HepG2 (cell line): ENCODE measurements at regions not wholly inside any gene's neighbourhood (a gene's known extent, or its start where the extent isn't known, plus 50 kb on each side); places are given as distances from the start of the nearest gene placed in this dataset.

Source experiments
- ATAC-seq: fragments of 200-7000 bp; cut with Tn5 transposase; 3 replicates; pipeline ENCODE4 v1.9.1; 2020; ENCODE audit warnings: mild to moderate bottlenecking, moderate library complexity
- BruUV-seq: library from RNA; stranded (reverse); fragments of 400-500 nt; replicated peaks from 2 replicates; lab custom pipeline; 2021; lab: Mats Ljungman, UMichigan
- CTCF ChIA-PET: fragments of 300-600 bp; formaldehyde crosslinking; extraction: SDS; loops from one replicate; lab custom pipeline; 2021; ENCODE audit warnings: low total read pairs, inconsistent platforms, low intra/inter-chr PET ratio; lab: Yijun Ruan, JAX
- POLR2A ChIA-PET: fragments of 350-600 bp; sonication (Branson Sonifier 250); formaldehyde crosslinking; loops from one replicate; lab custom pipeline; 2020; ENCODE audit warnings: antibody characterized with exemption, inconsistent platforms; lab: Yijun Ruan, JAX
- DNase-seq: peaks from one replicate; pipeline ENCODE4 v3.0.0-alpha.2; 2015; ENCODE audit warnings: low spot score
- FAIRE-seq: peaks from 3 replicates; lab custom pipeline; 2011; peaks lifted over from hg19 to GRCh38; lab: Jason Lieb, UNC
- H2AFZ ChIP-seq: one replicate; pipeline ENCODE4 v1.6.1; 2011; ENCODE audit warnings: low read length, inconsistent platforms
- H3K27ac ChIP-seq: fragments of 300-600 bp; 3 replicates; pipeline ENCODE4 v1.8.0; 2011; ENCODE audit warnings: mixed run types, mild to moderate bottlenecking, mixed read lengths, low read length, inconsistent platforms; ENCODE audit not compliant: insufficient read depth; ENCODE audit errors: extremely low read length
- H3K27me3 ChIP-seq, 2 experiments: fragments of 200-600 bp in 1 of 2; 2 replicates in 1 of 2; 3 replicates in 1 of 2; pipeline versions ENCODE4 v1.6.0 to v1.8.0; 2011; ENCODE audit warnings: low read length in 2 of 2, mild to moderate bottlenecking in 2 of 2, moderate library complexity in 2 of 2, inconsistent platforms in 1 of 2; ENCODE audit not compliant: insufficient read depth in 2 of 2, control insufficient read depth in 1 of 2
- H3K36me3 ChIP-seq, 2 experiments: fragments of 200-600 bp in 1 of 2; replicated peaks in 1 of 2; 2 replicates in 1 of 2; 3 replicates in 1 of 2; pipeline versions ENCODE4 v1.5.1 to v1.8.0; 2011; ENCODE audit warnings: low read length in 2 of 2, inconsistent platforms in 1 of 2; ENCODE audit not compliant: insufficient read depth in 2 of 2, control insufficient read depth in 1 of 2
- H3K4me1 ChIP-seq: 2 replicates; pipeline ENCODE4 v1.5.1; 2012; ENCODE audit warnings: low read length, inconsistent platforms; ENCODE audit not compliant: insufficient read depth
- H3K4me2 ChIP-seq: 2 replicates; pipeline ENCODE4 v1.6.0; 2011; ENCODE audit warnings: low read depth, low read length, inconsistent platforms
- H3K4me3 ChIP-seq, 3 experiments: fragments of 200-600 bp in 1 of 3; sonication (generic), shearing (Covaris generic) in 1 of 3; replicated peaks in 1 of 3; 2 replicates each; pipeline ENCODE4 v1.5.1; 2011 to 2016; ENCODE audit warnings: low read length in 3 of 3, inconsistent platforms in 2 of 3, low read depth in 2 of 3, mild to moderate bottlenecking in 2 of 3, control low read depth in 1 of 3, mixed read lengths in 1 of 3; ENCODE audit not compliant: insufficient read depth in 1 of 3
- H3K79me2 ChIP-seq: one replicate; pipeline ENCODE4 v1.6.1; 2011; ENCODE audit warnings: low read length, inconsistent platforms; ENCODE audit not compliant: insufficient read depth
- H3K9ac ChIP-seq: 2 replicates; pipeline ENCODE4 v1.6.0; 2011; ENCODE audit warnings: mild to moderate bottlenecking, low read depth, low read length, inconsistent platforms; ENCODE audit not compliant: insufficient read depth
- H3K9me3 ChIP-seq: 2 replicates; pipeline ENCODE4 v1.5.1; 2012; ENCODE audit warnings: mild to moderate bottlenecking, low read length
- H4K20me1 ChIP-seq: 2 replicates; pipeline ENCODE4 v1.6.0; 2011; ENCODE audit warnings: inconsistent platforms, mild to moderate bottlenecking, low read length, moderate library complexity; ENCODE audit not compliant: insufficient read depth
- CSRNP2 ChIP-seq: sonication (generic); formaldehyde crosslinking; conservative IDR thresholded peaks from 2 replicates; pipeline ENCODE4 v1.8.0; 2022; ENCODE audit warnings: low read depth, missing genetic modification reagents
- FIP1L1 ChIP-seq: fragments of 200-400 bp; formaldehyde crosslinking; IDR thresholded peaks from 2 replicates; pipeline ENCODE4 v1.6.1; 2018; ENCODE audit warnings: low read depth, mild to moderate bottlenecking, low read length, moderate library complexity, borderline replicate concordance; ENCODE audit not compliant: insufficient read depth
- GMEB2 ChIP-seq: IDR thresholded peaks from 2 replicates; pipeline ENCODE4 v1.6.1; 2016; ENCODE audit warnings: missing biosample characterization, missing genetic modification reagents, low read depth
- HOXA7 ChIP-seq: sonication (generic); formaldehyde crosslinking; IDR thresholded peaks from 2 replicates; pipeline ENCODE4 v1.8.1; 2022; ENCODE audit warnings: mild to moderate bottlenecking, missing genetic modification reagents, moderate library complexity
- SALL1 ChIP-seq: sonication (generic); formaldehyde crosslinking; IDR thresholded peaks from 2 replicates; pipeline ENCODE4 v1.8.0; 2022; ENCODE audit warnings: mild to moderate bottlenecking, missing genetic modification reagents
- SMAD9 ChIP-seq: sonication (generic); formaldehyde crosslinking; IDR thresholded peaks from 2 replicates; pipeline ENCODE4 v1.5.1; 2020; ENCODE audit warnings: mild to moderate bottlenecking, missing genetic modification reagents
- ZMYM3 ChIP-seq: sonication (generic); formaldehyde crosslinking; IDR thresholded peaks from 2 replicates; pipeline ENCODE4 v1.5.1; 2020; ENCODE audit warnings: mild to moderate bottlenecking, missing genetic modification reagents
- ZNF761 ChIP-seq: sonication (generic); formaldehyde crosslinking; conservative IDR thresholded peaks from 2 replicates; pipeline ENCODE4 v1.4.0; 2020; ENCODE audit warnings: mild to moderate bottlenecking, missing genetic modification reagents
- WGBS: methylation state at CpG from one replicate; pipeline ENCODE4 v1.1.6; 2017; ENCODE audit warnings: low lambda C conversion rate; 5-methylcytosine and 5-hydroxymethylcytosine counted together
- in situ Hi-C: cut with HindIII; loops from 2 replicates; pipeline ENCODE4 v1.10.0; 2017; ENCODE audit warnings: low pct_unique_long_range_greater_than_20kb; ENCODE audit not compliant: extremely low pct_ligation_motif_present
- intact Hi-C: fragments of 100-400 bp; cut with micrococcal nuclease; formaldehyde crosslinking; loops from one replicate; pipeline ENCODE4 v1.10.0; 2022; ENCODE audit not compliant: unreplicated experiment

- H3K27me3 ChIP-seq = peaks cover 2 to 4% of the 10 kb centered on the region in 2 experiments; a peak in 2 of 5 replicates
- no peaks in the 10 kb centered on the region for H3K79me2 ChIP-seq
- H3K36me3 ChIP-seq = no peaks in the 10 kb centered on the region
- no peak for DNase-seq
- H4K20me1 ChIP-seq = no peaks in the 10 kb centered on the region
- H3K4me3 ChIP-seq = no peak overlapping the region
- H3K27ac ChIP-seq = no peak overlapping the region
- TF ChIP-seq SALL1 (CRISPR knock-in tag) (no peak), FIP1L1 (no peak), CSRNP2 (CRISPR knock-in tag) (no peak), HOXA7 (CRISPR knock-in tag) (no peak), SMAD9 (no peak), ZMYM3 (CRISPR knock-in tag) (no peak), ZNF761 (CRISPR knock-in tag) (no peak), GMEB2 (CRISPR knock-in tag) (no peak)
- TF ChIP-seq, all 625 proteins: peak for 0
- Histone ChIP-seq H2AFZ (no peak overlapping the region), H3K4me1 (no peaks in the 10 kb centered on the region), H3K4me2 (no peak overlapping the region), H3K9ac (no peak overlapping the region), H3K9me3 (no peaks in the 10 kb centered on the region)
- in situ Hi-C loops = no loop called here
- intact Hi-C loops = no loop called here
- 14% methylated on average over 14 of the region's 21 CpGs for WGBS
- ChIA-PET CTCF (no interaction called here), POLR2A (no interaction called here)
- FAIRE-seq = no peak
- no peak for ATAC-seq
- no TSS peak for BruUV-seq
These were observed 370.3 kb upstream of the IRX2 start for GRCh38 chr5:3121813-3122212.
